Transverse colon (tissue), 4 donors: ENCODE measurements at regions not wholly inside any gene's neighbourhood (a gene's known extent, or its start where the extent isn't known, plus 50 kb on each side); places are given as distances from the start of the nearest gene placed in this dataset.

Experiments used
- DNase-seq: peaks from one replicate; pipeline ENCODE4 v3.0.0-alpha.2; 2019
- H3K27ac ChIP-seq, 4 donors: fragments of 200-600 bp; sonication (generic); 2 replicates each; pipeline ENCODE4 v1.5.1; 2016 to 2018; ENCODE audit warnings: inconsistent platforms in 4 of 4
- H3K27me3 ChIP-seq: fragments of 200-600 bp; sonication (generic); 2 replicates; pipeline ENCODE4 v1.5.1; 2017; ENCODE audit warnings: inconsistent platforms
- H3K36me3 ChIP-seq, 4 donors: fragments of 200-600 bp; sonication (generic); 2 replicates each; pipeline ENCODE4 v1.5.1; 2017 to 2019; ENCODE audit warnings: inconsistent platforms in 4 of 4
- H3K4me1 ChIP-seq, 4 donors: fragments of 200-600 bp; sonication (generic); 2 replicates each; pipeline ENCODE4 v1.5.1; 2017 to 2020; ENCODE audit warnings: inconsistent platforms in 4 of 4
- H3K4me3 ChIP-seq, 4 donors: fragments of 200-600 bp; sonication (generic); 1 replicate in 1 of 4; 2 replicates in 3 of 4; pipeline versions ENCODE4 v1.5.1 to v1.6.1; 2017 to 2019; ENCODE audit warnings: inconsistent platforms in 4 of 4
- H3K9me3 ChIP-seq, 2 donors: fragments of 200-600 bp; sonication (generic); 2 replicates each; pipeline ENCODE4 v1.5.1; 2017 to 2019; ENCODE audit warnings: inconsistent platforms in 2 of 2
- EP300 ChIP-seq: sonication (generic); formaldehyde crosslinking; IDR thresholded peaks from one replicate; pipeline ENCODE4 v1.6.1; 2017; ENCODE audit warnings: antibody characterized with exemption, low read depth
- POLR2A ChIP-seq: fragments of 450-650 bp; IDR thresholded peaks from one replicate; pipeline ENCODE4 v1.6.1; 2016; ENCODE audit warnings: antibody characterized with exemption, mild to moderate bottlenecking, moderate library complexity
- POLR2AphosphoS5 ChIP-seq, 3 donors: sonication (generic); formaldehyde crosslinking; IDR thresholded peaks; one replicate each; pipeline ENCODE4 v1.6.1; 2016; ENCODE audit warnings: antibody characterized with exemption in 3 of 3
- WGBS, 2 donors: methylation state at CpG; one replicate each; pipeline ENCODE4 v1.1.5; 2018; ENCODE audit warnings: low coverage in 1 of 2; 5-methylcytosine and 5-hydroxymethylcytosine counted together
- in situ Hi-C, 4 donors: fragments of 200-750 bp; cut with MboI; loops; one replicate each; pipeline versions ENCODE4 v1.15.0 to v1.15.1; 2017; ENCODE audit warnings: low sequenced_read_pairs in 3 of 4, low pct_ligation_motif_present in 1 of 4, low pct_unique_long_range_greater_than_20kb in 1 of 4
- intact Hi-C: fragments of 100-400 bp; cut with DNase I; formaldehyde crosslinking; loops from one replicate; pipeline ENCODE4 v1.15.1; 2023; ENCODE audit warnings: low total_unique reads
- TF ChIP-seq, protein P1 (sequence below), 5 experiments: fragments of 200-600 bp in 3 of 5; fragments of 450-650 bp in 2 of 5; sonication (generic) in 3 of 5; IDR thresholded peaks; 1 replicate in 2 of 5; 2 replicates in 3 of 5; pipeline ENCODE4 v1.5.1; 2016 to 2017; ENCODE audit warnings: antibody characterized with exemption in 5 of 5, inconsistent platforms in 3 of 5, mild to moderate bottlenecking in 2 of 5, moderate library complexity in 1 of 5

DNA sequence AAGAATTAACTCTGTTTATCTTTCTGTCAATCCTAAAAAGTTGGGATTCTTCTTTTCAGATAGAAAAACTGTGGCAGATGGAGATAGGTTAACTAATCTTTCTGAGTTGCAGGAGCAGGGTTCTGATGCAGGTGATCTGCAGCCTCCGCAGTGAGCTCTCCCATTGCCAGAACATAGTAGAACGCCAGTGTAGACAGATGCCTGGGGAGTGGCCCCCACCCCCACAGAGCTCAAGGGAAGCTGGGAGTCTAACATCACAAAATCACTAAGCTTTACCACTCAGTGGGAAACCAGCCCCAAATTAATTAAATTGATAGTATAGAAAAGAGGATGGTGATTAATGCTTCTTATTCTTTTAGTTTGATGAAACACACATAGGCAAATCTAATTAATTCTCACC lies 295.0 kb upstream of the ATP10A start:
- Histone ChIP-seq H3K36me3 (no peaks in the 10 kb centered on the region), H3K9me3 (peaks cover 0 to 3% of the 10 kb centered on the region in 2 donors), H3K4me3 (no peak overlapping the region), H3K27me3 (no peaks in the 10 kb centered on the region), H3K27ac (no peak overlapping the region), H3K4me1 (no peaks in the 10 kb centered on the region)
- TF ChIP-seq, protein P1, sequence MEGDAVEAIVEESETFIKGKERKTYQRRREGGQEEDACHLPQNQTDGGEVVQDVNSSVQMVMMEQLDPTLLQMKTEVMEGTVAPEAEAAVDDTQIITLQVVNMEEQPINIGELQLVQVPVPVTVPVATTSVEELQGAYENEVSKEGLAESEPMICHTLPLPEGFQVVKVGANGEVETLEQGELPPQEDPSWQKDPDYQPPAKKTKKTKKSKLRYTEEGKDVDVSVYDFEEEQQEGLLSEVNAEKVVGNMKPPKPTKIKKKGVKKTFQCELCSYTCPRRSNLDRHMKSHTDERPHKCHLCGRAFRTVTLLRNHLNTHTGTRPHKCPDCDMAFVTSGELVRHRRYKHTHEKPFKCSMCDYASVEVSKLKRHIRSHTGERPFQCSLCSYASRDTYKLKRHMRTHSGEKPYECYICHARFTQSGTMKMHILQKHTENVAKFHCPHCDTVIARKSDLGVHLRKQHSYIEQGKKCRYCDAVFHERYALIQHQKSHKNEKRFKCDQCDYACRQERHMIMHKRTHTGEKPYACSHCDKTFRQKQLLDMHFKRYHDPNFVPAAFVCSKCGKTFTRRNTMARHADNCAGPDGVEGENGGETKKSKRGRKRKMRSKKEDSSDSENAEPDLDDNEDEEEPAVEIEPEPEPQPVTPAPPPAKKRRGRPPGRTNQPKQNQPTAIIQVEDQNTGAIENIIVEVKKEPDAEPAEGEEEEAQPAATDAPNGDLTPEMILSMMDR (IDR thresholded peaks at IDR 0.05): no peak
- TF ChIP-seq POLR2A (no peak), EP300 (no peak), POLR2AphosphoS5 (IDR thresholded peaks at IDR 0.05) (no peak)
- 97% methylated on average over 2 of the region's 2 CpGs; no CpG with 5 or more reads in 1 of the 2 donors for WGBS, 2 donors
- DNase-seq: no peak
- in situ Hi-C loops (loop anchor here in 1 of 4 donors (25.0 kb wide), 1 partner anchor 146 kb away; no protein-coding TSS in a partner anchor), intact Hi-C loops (no loop called here)

DNA sequence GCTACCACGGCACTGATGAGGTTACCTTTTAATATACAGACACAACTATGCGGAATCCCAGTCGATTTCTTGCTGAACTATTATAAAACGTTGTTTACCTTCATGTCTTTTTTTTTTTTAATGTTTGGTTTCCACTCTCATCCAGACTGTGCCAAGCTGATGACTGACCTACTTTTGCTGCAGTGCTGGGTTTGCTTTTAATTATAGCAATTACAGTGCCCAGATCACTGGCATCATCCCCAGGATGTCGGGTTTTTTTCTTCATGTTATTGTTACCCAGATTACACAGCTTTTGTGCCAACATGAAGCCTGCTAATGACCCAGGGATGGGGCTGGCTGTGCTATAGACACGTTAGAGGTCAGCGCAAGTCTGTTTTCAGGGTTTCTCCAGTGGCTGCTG lies 294.0 kb upstream of the ATP10A start:
- no peak for DNase-seq
- H3K27ac ChIP-seq: peak overlapping the region in 1 of 4 donors; percentile 23
- intact Hi-C loops: no loop called here

DNA sequence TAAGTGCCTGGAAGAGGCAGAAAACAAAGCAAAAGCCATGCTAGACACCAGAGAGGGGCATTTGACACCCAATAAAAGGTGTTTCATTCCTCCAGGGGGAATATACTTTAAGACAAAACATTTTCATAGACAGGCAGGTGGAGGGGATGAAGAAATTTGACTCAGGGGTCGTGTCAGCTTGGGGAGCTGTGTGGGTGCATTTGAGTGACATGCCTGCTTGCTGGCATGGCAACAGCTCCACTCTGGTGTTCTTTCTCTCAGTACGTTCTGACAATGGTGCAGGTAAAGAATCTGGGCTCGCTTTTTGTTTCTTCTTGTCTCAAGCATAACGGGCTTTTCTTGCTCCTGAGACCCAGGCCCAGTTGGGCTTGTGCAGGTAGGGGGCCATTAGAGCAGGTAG lies 292.9 kb upstream of the ATP10A start:
- no peak overlapping the region for H3K4me3 ChIP-seq
- intact Hi-C loops: no loop called here

More for the DNA sequence above, 294.0 kb upstream of the ATP10A start:
- H3K9me3 ChIP-seq: peaks cover 0 to 3% of the 10 kb centered on the region in 2 donors
- no peaks in the 10 kb centered on the region for H3K27me3 ChIP-seq
- WGBS, 2 donors: 37 to 55% methylated on average over 5 to 7 of the region's 7 CpGs
- no peaks in the 10 kb centered on the region for H3K4me1 ChIP-seq
- in situ Hi-C loops: loop anchor here in 1 of 4 donors (25.0 kb wide), 1 partner anchor 145 kb away; no protein-coding TSS in a partner anchor
- TF ChIP-seq, protein P1 (IDR thresholded peaks at IDR 0.05): no peak
- TF ChIP-seq POLR2AphosphoS5 (IDR thresholded peaks at IDR 0.05) (no peak), EP300 (no peak)
- no peak overlapping the region for H3K4me3 ChIP-seq
- no peaks in the 10 kb centered on the region for H3K36me3 ChIP-seq

DNA sequence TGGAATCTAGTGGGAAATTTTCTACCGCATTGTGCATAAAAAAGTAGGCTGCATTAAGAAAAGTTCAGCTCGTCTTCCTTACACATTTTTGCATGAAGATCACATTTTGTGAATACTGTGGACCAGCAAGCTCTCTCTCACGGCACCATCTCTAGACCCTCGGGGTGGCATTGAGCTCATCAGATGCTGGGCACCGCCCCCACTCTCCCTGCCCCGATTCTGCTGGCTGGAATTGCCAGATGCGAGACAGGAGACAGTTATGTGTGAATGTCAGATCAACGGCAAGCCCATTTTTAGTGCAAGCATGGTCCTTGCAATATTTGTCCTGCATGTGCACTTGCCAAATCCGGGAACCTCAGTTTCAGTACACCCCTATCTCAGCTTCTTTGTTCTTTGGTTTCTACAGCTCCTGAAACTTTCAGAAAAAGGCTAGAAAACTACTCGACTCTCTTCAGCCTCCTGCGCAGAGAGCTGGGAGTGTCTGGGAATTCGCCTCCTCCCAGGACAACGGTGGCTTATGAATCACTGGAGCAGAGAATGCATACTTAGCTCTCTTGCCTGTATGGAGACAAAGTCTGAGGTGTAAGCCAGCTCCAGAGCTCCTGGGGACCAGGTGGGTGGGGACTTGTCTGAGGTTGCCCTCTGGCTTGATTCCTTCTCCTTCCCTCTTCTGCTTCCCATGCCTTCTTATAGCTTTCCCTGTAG lies 285.2 kb upstream of the ATP10A start:
- DNase-seq: no peak
- Histone ChIP-seq H3K4me1 (no peaks in the 10 kb centered on the region), H3K36me3 (no peaks in the 10 kb centered on the region), H3K9me3 (no peaks in the 10 kb centered on the region), H3K27me3 (no peaks in the 10 kb centered on the region), H3K27ac (no peak overlapping the region), H3K4me3 (no peak overlapping the region)
- intact Hi-C loops: no loop called here
- 61 to 82% methylated on average over 2 to 13 of the region's 13 CpGs for WGBS, 2 donors
- in situ Hi-C loops: no loop called here
- TF ChIP-seq POLR2AphosphoS5 (IDR thresholded peaks at IDR 0.05): no peak
- no peak for TF ChIP-seq POLR2A
- no peak for TF ChIP-seq EP300
- TF ChIP-seq, protein P1 (IDR thresholded peaks at IDR 0.05): no peak

More for the DNA sequence above, 292.9 kb upstream of the ATP10A start:
- TF ChIP-seq POLR2A: no peak
- no peak for TF ChIP-seq EP300
- TF ChIP-seq, protein P1 (IDR thresholded peaks at IDR 0.05): no peak
- TF ChIP-seq POLR2AphosphoS5 (IDR thresholded peaks at IDR 0.05): no peak
- Histone ChIP-seq H3K4me1 (no peaks in the 10 kb centered on the region), H3K9me3 (peaks cover 0 to 3% of the 10 kb centered on the region in 2 donors), H3K27ac (no peak overlapping the region), H3K36me3 (no peaks in the 10 kb centered on the region), H3K27me3 (no peaks in the 10 kb centered on the region)
- WGBS, 2 donors: 67% methylated on average over 4 of the region's 4 CpGs; no CpG with 5 or more reads in 1 of the 2 donors
- in situ Hi-C loops: loop anchor here in 1 of 4 donors (25.0 kb wide), 1 partner anchor 144 kb away; no protein-coding TSS in a partner anchor
- DNase-seq: no peak
